OCI-LY3 (cell line): ENCODE measurements at regions not wholly inside any gene's neighbourhood (a gene's known extent, or its start where the extent isn't known, plus 50 kb on each side); places are given as distances from the start of the nearest gene placed in this dataset.

Experiments used
- CTCF ChIP-seq: fragments of 200-600, 300-600 bp; sonication (generic); IDR thresholded peaks from 2 replicates; pipeline ENCODE4 v1.5.1; 2014; ENCODE audit warnings: antibody characterized with exemption, low read length, low read depth
- EZH2phosphoT487 ChIP-seq: fragments of 200-600 bp; shearing (Covaris generic); IDR thresholded peaks from 2 replicates; pipeline ENCODE4 v1.6.1; 2018; ENCODE audit warnings: antibody characterized with exemption, mixed run types, low read depth

GRCh38 chr5:5828619-5829018, 406.1 kb downstream of the ICE1 start:
- no peak for TF ChIP-seq CTCF
- no peak for TF ChIP-seq EZH2phosphoT487
